ENCODE measurements at regions not wholly inside any gene's neighbourhood (a gene's known extent, or its start where the extent isn't known, plus 50 kb on each side); places are given as distances from the start of the nearest gene placed in this dataset.

GRCh38 chr21:23780326-23780725 is 1827.0 kb downstream of the MRPL39 start:
- no peak for FAIRE-seq
- TF ChIP-seq POLR2A (IDR thresholded peaks at IDR 0.05; ENCODE audit: low read depth, low read length) (no peak), POLR2AphosphoS5 (IDR thresholded peaks at IDR 0.05; ENCODE audit: low read depth, low read length) (no peak), POU2F2 (IDR thresholded peaks at IDR 0.05; ENCODE audit: low read depth, low read length) (no peak), PAX5 (IDR thresholded peaks at IDR 0.05; ENCODE audit: insufficient read depth, low read length, severe bottlenecking) (no peak), SPI1 (IDR thresholded peaks at IDR 0.05; ENCODE audit: low read depth, low read length) (no peak), TAF1 (IDR thresholded peaks at IDR 0.05; ENCODE audit: low read depth, low read length) (no peak)
- DNase-seq (ENCODE audit: insufficient read length, low spot score), result no peak

GRCh38 chr21:23743821-23744220 is 1863.5 kb downstream of the MRPL39 start:
- FAIRE-seq (no peak), DNase-seq (ENCODE audit: insufficient read length, low spot score) (no peak)
- TF ChIP-seq PAX5 (IDR thresholded peaks at IDR 0.05; ENCODE audit: insufficient read depth, low read length, severe bottlenecking) (no peak), POU2F2 (IDR thresholded peaks at IDR 0.05; ENCODE audit: low read depth, low read length) (no peak), TAF1 (IDR thresholded peaks at IDR 0.05; ENCODE audit: low read depth, low read length) (no peak), POLR2A (IDR thresholded peaks at IDR 0.05; ENCODE audit: low read depth, low read length) (no peak), SPI1 (IDR thresholded peaks at IDR 0.05; ENCODE audit: low read depth, low read length) (no peak), POLR2AphosphoS5 (IDR thresholded peaks at IDR 0.05; ENCODE audit: low read depth, low read length) (no peak)

GRCh38 chr21:23740463-23740862 is 1866.8 kb downstream of the MRPL39 start:
- no peak for FAIRE-seq
- TF ChIP-seq POU2F2 (IDR thresholded peaks at IDR 0.05; ENCODE audit: low read depth, low read length) (no peak), POLR2A (IDR thresholded peaks at IDR 0.05; ENCODE audit: low read depth, low read length) (no peak), SPI1 (IDR thresholded peaks at IDR 0.05; ENCODE audit: low read depth, low read length) (no peak), PAX5 (IDR thresholded peaks at IDR 0.05; ENCODE audit: insufficient read depth, low read length, severe bottlenecking) (no peak), TAF1 (IDR thresholded peaks at IDR 0.05; ENCODE audit: low read depth, low read length) (no peak), POLR2AphosphoS5 (IDR thresholded peaks at IDR 0.05; ENCODE audit: low read depth, low read length) (no peak)
- DNase-seq (ENCODE audit: insufficient read length, low spot score), result no peak

GRCh38 chr21:23732776-23733175 is 1874.5 kb downstream of the MRPL39 start:
- FAIRE-seq (no peak), DNase-seq (ENCODE audit: insufficient read length, low spot score) (no peak)
- no peak for TF ChIP-seq POU2F2 (IDR thresholded peaks at IDR 0.05; ENCODE audit: low read depth, low read length)
- TF ChIP-seq SPI1 (IDR thresholded peaks at IDR 0.05; ENCODE audit: low read depth, low read length), result no peak
- no peak for TF ChIP-seq POLR2AphosphoS5 (IDR thresholded peaks at IDR 0.05; ENCODE audit: low read depth, low read length)
- no peak for TF ChIP-seq TAF1 (IDR thresholded peaks at IDR 0.05; ENCODE audit: low read depth, low read length)
- no peak for TF ChIP-seq PAX5 (IDR thresholded peaks at IDR 0.05; ENCODE audit: insufficient read depth, low read length, severe bottlenecking)
- no peak for TF ChIP-seq POLR2A (IDR thresholded peaks at IDR 0.05; ENCODE audit: low read depth, low read length)

- TF ChIP-seq SPI1 (IDR thresholded peaks at IDR 0.05; ENCODE audit: low read depth, low read length) (no peak), PAX5 (IDR thresholded peaks at IDR 0.05; ENCODE audit: insufficient read depth, low read length, severe bottlenecking) (no peak), POLR2AphosphoS5 (IDR thresholded peaks at IDR 0.05; ENCODE audit: low read depth, low read length) (no peak), POLR2A (IDR thresholded peaks at IDR 0.05; ENCODE audit: low read depth, low read length) (no peak), POU2F2 (IDR thresholded peaks at IDR 0.05; ENCODE audit: low read depth, low read length) (no peak), TAF1 (IDR thresholded peaks at IDR 0.05; ENCODE audit: low read depth, low read length) (no peak)
- FAIRE-seq (no peak), DNase-seq (ENCODE audit: insufficient read length, low spot score) (no peak)
Observed at GRCh38 chr21:23729331-23729730, 1878.0 kb downstream of the MRPL39 start.

GRCh38 chr21:23725576-23725975 is 1881.7 kb downstream of the MRPL39 start:
- no peak for DNase-seq (ENCODE audit: insufficient read length, low spot score)
- no peak for FAIRE-seq
- TF ChIP-seq TAF1 (IDR thresholded peaks at IDR 0.05; ENCODE audit: low read depth, low read length), result no peak
- no peak for TF ChIP-seq POLR2A (IDR thresholded peaks at IDR 0.05; ENCODE audit: low read depth, low read length)
- TF ChIP-seq PAX5 (IDR thresholded peaks at IDR 0.05; ENCODE audit: insufficient read depth, low read length, severe bottlenecking), result no peak

GRCh38 chr21:23718446-23719285 is 1888.6 kb downstream of the MRPL39 start:
- TF ChIP-seq POLR2AphosphoS5 (IDR thresholded peaks at IDR 0.05; ENCODE audit: low read depth, low read length) (no peak), POU2F2 (IDR thresholded peaks at IDR 0.05; ENCODE audit: low read depth, low read length) (no peak), PAX5 (IDR thresholded peaks at IDR 0.05; ENCODE audit: insufficient read depth, low read length, severe bottlenecking) (no peak), TAF1 (IDR thresholded peaks at IDR 0.05; ENCODE audit: low read depth, low read length) (no peak), POLR2A (IDR thresholded peaks at IDR 0.05; ENCODE audit: low read depth, low read length) (no peak), SPI1 (IDR thresholded peaks at IDR 0.05; ENCODE audit: low read depth, low read length) (no peak)
- DNase-seq (ENCODE audit: insufficient read length, low spot score) (no peak), FAIRE-seq (no peak)

- FAIRE-seq (no peak), DNase-seq (ENCODE audit: insufficient read length, low spot score) (no peak)
- no peak for TF ChIP-seq POLR2AphosphoS5 (IDR thresholded peaks at IDR 0.05; ENCODE audit: low read depth, low read length)
- TF ChIP-seq PAX5 (IDR thresholded peaks at IDR 0.05; ENCODE audit: insufficient read depth, low read length, severe bottlenecking), result no peak
- no peak for TF ChIP-seq POLR2A (IDR thresholded peaks at IDR 0.05; ENCODE audit: low read depth, low read length)
- TF ChIP-seq TAF1 (IDR thresholded peaks at IDR 0.05; ENCODE audit: low read depth, low read length), result no peak
- no peak for TF ChIP-seq POU2F2 (IDR thresholded peaks at IDR 0.05; ENCODE audit: low read depth, low read length)
- no peak for TF ChIP-seq SPI1 (IDR thresholded peaks at IDR 0.05; ENCODE audit: low read depth, low read length)
Observed at GRCh38 chr21:23712166-23712565, 1895.1 kb downstream of the MRPL39 start.

- no peak for FAIRE-seq
- no peak for TF ChIP-seq POU2F2 (IDR thresholded peaks at IDR 0.05; ENCODE audit: low read depth, low read length)
- no peak for TF ChIP-seq POLR2AphosphoS5 (IDR thresholded peaks at IDR 0.05; ENCODE audit: low read depth, low read length)
- no peak for TF ChIP-seq TAF1 (IDR thresholded peaks at IDR 0.05; ENCODE audit: low read depth, low read length)
- no peak for TF ChIP-seq PAX5 (IDR thresholded peaks at IDR 0.05; ENCODE audit: insufficient read depth, low read length, severe bottlenecking)
- no peak for TF ChIP-seq SPI1 (IDR thresholded peaks at IDR 0.05; ENCODE audit: low read depth, low read length)
- no peak for TF ChIP-seq POLR2A (IDR thresholded peaks at IDR 0.05; ENCODE audit: low read depth, low read length)
- DNase-seq (ENCODE audit: insufficient read length, low spot score), result no peak
Observed at GRCh38 chr21:23706431-23706830, 1900.8 kb downstream of the MRPL39 start.
